ENCODE measurements at regions not wholly inside any gene's neighbourhood (a gene's known extent, or its start where the extent isn't known, plus 50 kb on each side); places are given as distances from the start of the nearest gene placed in this dataset.

DNA sequence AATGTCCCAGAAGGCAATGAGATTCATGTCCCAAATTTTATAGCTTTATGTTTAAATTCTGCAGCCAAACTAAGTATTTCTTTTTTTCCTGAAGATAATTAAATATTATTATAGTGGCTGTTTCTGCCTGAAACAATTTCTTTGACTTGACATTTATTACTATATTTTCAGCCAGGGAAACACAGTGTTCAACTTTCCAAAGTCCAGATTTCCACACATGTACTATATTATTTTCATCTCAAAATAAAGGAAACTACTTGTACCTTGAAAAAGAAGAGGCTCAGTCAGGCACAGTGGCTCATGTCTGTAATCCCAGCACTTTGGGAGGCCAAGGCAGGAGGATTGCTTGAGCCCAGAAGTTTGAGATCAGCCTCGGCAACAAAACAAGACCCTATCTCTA is 77.8 kb upstream of the BTG1 start:
- TF ChIP-seq, protein P1, sequence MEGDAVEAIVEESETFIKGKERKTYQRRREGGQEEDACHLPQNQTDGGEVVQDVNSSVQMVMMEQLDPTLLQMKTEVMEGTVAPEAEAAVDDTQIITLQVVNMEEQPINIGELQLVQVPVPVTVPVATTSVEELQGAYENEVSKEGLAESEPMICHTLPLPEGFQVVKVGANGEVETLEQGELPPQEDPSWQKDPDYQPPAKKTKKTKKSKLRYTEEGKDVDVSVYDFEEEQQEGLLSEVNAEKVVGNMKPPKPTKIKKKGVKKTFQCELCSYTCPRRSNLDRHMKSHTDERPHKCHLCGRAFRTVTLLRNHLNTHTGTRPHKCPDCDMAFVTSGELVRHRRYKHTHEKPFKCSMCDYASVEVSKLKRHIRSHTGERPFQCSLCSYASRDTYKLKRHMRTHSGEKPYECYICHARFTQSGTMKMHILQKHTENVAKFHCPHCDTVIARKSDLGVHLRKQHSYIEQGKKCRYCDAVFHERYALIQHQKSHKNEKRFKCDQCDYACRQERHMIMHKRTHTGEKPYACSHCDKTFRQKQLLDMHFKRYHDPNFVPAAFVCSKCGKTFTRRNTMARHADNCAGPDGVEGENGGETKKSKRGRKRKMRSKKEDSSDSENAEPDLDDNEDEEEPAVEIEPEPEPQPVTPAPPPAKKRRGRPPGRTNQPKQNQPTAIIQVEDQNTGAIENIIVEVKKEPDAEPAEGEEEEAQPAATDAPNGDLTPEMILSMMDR (IDR thresholded peaks at IDR 0.05): no peak
- no peak for TF ChIP-seq POLR2AphosphoS5 (IDR thresholded peaks at IDR 0.05; ENCODE audit: insufficient read depth in 1 of 2, low read depth in 1 of 2)
- no peak for TF ChIP-seq POLR2A (IDR thresholded peaks at IDR 0.05)
